ENCODE measurements at regions not wholly inside any gene's neighbourhood (a gene's known extent, or its start where the extent isn't known, plus 50 kb on each side); places are given as distances from the start of the nearest gene placed in this dataset.

GRCh38 chr17:72068643-72069042 lies 52.2 kb upstream of the SOX9 start:
- no peak overlapping the region for H3K4me3 ChIP-seq (ENCODE audit: low read depth, low read length)
- TF ChIP-seq CTCF (conservative IDR thresholded peaks at IDR 0.05; ENCODE audit: low read depth, low read length), result no peak
- no peak for DNase-seq (ENCODE audit: low read depth)

GRCh38 chr17:72069586-72070202 lies 51.1 kb upstream of the SOX9 start:
- TF ChIP-seq CTCF (conservative IDR thresholded peaks at IDR 0.05; ENCODE audit: low read depth, low read length), result no peak
- no peak overlapping the region for H3K4me3 ChIP-seq (ENCODE audit: low read depth, low read length)
- no peak for DNase-seq (ENCODE audit: low read depth)
